ENCODE measurements at regions not wholly inside any gene's neighbourhood (a gene's known extent, or its start where the extent isn't known, plus 50 kb on each side); places are given as distances from the start of the nearest gene placed in this dataset.

GRCh38 chr17:65332779-65333178, 195.6 kb downstream of the RGS9 start:
- peaks cover 34% of the 10 kb centered on the region for H3K27me3 ChIP-seq (ENCODE audit: low read depth)
- no peaks in the 10 kb centered on the region for H3K36me3 ChIP-seq
- no peak overlapping the region for H3K4me3 ChIP-seq
- TF ChIP-seq CTCF (IDR thresholded peaks at IDR 0.05; ENCODE audit: borderline replicate concordance) = no peak
- no peaks in the 10 kb centered on the region for H3K4me1 ChIP-seq
- intact Hi-C loops (cut with micrococcal nuclease) = no loop called here
- DNase-seq = no peak
- no peak overlapping the region for H3K27ac ChIP-seq (replicated peaks)
- H3K9me3 ChIP-seq (replicated peaks) = peaks cover under 1% of the 10 kb centered on the region

- no peaks in the 10 kb centered on the region for H3K9me3 ChIP-seq (replicated peaks)
- no peak overlapping the region for H3K4me3 ChIP-seq
- TF ChIP-seq CTCF (IDR thresholded peaks at IDR 0.05; ENCODE audit: borderline replicate concordance) = no peak
- DNase-seq = no peak
- H3K27ac ChIP-seq (replicated peaks) = no peak overlapping the region
- no peaks in the 10 kb centered on the region for H3K36me3 ChIP-seq
- intact Hi-C loops (cut with micrococcal nuclease) = no loop called here
- H3K4me1 ChIP-seq = no peaks in the 10 kb centered on the region
- H3K27me3 ChIP-seq (ENCODE audit: low read depth) = peaks cover 34% of the 10 kb centered on the region
Measured at GRCh38 chr17:65332375-65332774, 195.2 kb downstream of the RGS9 start.

GRCh38 chr17:65328567-65328966, 191.4 kb downstream of the RGS9 start:
- Histone ChIP-seq H3K27ac (replicated peaks) (no peak overlapping the region), H3K27me3 (ENCODE audit: low read depth) (peaks cover 22% of the 10 kb centered on the region), H3K9me3 (replicated peaks) (no peaks in the 10 kb centered on the region), H3K4me3 (no peak overlapping the region), H3K4me1 (no peaks in the 10 kb centered on the region), H3K36me3 (no peaks in the 10 kb centered on the region)
- DNase-seq = no peak
- no peak for TF ChIP-seq CTCF (IDR thresholded peaks at IDR 0.05; ENCODE audit: borderline replicate concordance)
- intact Hi-C loops (cut with micrococcal nuclease) = no loop called here

GRCh38 chr17:65324611-65325342, 187.6 kb downstream of the RGS9 start:
- H3K9me3 ChIP-seq (replicated peaks) = no peaks in the 10 kb centered on the region
- intact Hi-C loops (cut with micrococcal nuclease) = no loop called here
- no peak overlapping the region for H3K4me3 ChIP-seq
- peak overlapping the region; percentile 16 for H3K27ac ChIP-seq (replicated peaks)
- no peaks in the 10 kb centered on the region for H3K27me3 ChIP-seq (ENCODE audit: low read depth)
- no peaks in the 10 kb centered on the region for H3K4me1 ChIP-seq
- no peak for TF ChIP-seq CTCF (IDR thresholded peaks at IDR 0.05; ENCODE audit: borderline replicate concordance)
- H3K36me3 ChIP-seq = no peaks in the 10 kb centered on the region
- no peak for DNase-seq

- no peak for TF ChIP-seq CTCF (IDR thresholded peaks at IDR 0.05; ENCODE audit: borderline replicate concordance)
- intact Hi-C loops (cut with micrococcal nuclease) = no loop called here
- DNase-seq = no peak
- H3K4me1 ChIP-seq = no peaks in the 10 kb centered on the region
- no peaks in the 10 kb centered on the region for H3K9me3 ChIP-seq (replicated peaks)
- no peak overlapping the region for H3K4me3 ChIP-seq
- no peaks in the 10 kb centered on the region for H3K36me3 ChIP-seq
- peaks cover 5% of the 10 kb centered on the region for H3K27me3 ChIP-seq (ENCODE audit: low read depth)
- no peak overlapping the region for H3K27ac ChIP-seq (replicated peaks)
Measured at GRCh38 chr17:65323049-65323448, 185.9 kb downstream of the RGS9 start.

Data from left ventricle myocardium inferior (tissue), 1 donor.